ENCODE measurements at regions not wholly inside any gene's neighbourhood (a gene's known extent, or its start where the extent isn't known, plus 50 kb on each side); places are given as distances from the start of the nearest gene placed in this dataset.

GRCh38 chrX:40299641-40300046 is 201.9 kb upstream of the BCOR start:
- H3K4me2 ChIP-seq: no peak overlapping the region
- no peaks in the 10 kb centered on the region for H3K9me2 ChIP-seq
- H3K4me1 ChIP-seq (ENCODE audit: control insufficient read depth in 1 of 2, insufficient read depth in 2 of 2, low read depth in 1 of 2, low read length in 1 of 2): no peaks in the 10 kb centered on the region; a peak in 1 of 4 replicates
- H3K9me3 ChIP-seq: no peaks in the 10 kb centered on the region
- peaks cover 42% of the 10 kb centered on the region; the same call in 1 of the 2 replicates for H3K27me3 ChIP-seq (ENCODE audit: insufficient read depth)
- 54% methylated on average over 9 of the region's 9 CpGs for WGBS (ENCODE audit: low lambda C conversion rate)
- H4K20me1 ChIP-seq (ENCODE audit: insufficient read depth): no peaks in the 10 kb centered on the region
- ChIA-PET POLR2A (no interaction called here), CTCF (interaction anchor here (0.6 to 1.9 kb wide), 2 partner anchors 15 to 150 kb away, joined by 3 to 4 read pairs; no protein-coding TSS in a partner anchor)
- no peaks in the 10 kb centered on the region for H3F3A ChIP-seq (replicated peaks; ENCODE audit: insufficient read depth)
- H3K9ac ChIP-seq: no peak overlapping the region
- H3K36me3 ChIP-seq (replicated peaks in 1 of 2; ENCODE audit: control insufficient read depth in 1 of 2, insufficient read depth in 2 of 2, low read length in 1 of 2): no peaks in the 10 kb centered on the region
- no peaks in the 10 kb centered on the region for H3K79me2 ChIP-seq (ENCODE audit: insufficient read depth)
- no peak for DNase-seq
- no peak for TF ChIP-seq RXRA (IDR thresholded peaks at IDR 0.05; ENCODE audit: borderline replicate concordance, low read depth)
- TF ChIP-seq NFIC (IDR thresholded peaks at IDR 0.05; ENCODE audit: borderline replicate concordance): no peak
- no peak for TF ChIP-seq JUND (IDR thresholded peaks at IDR 0.05)
- no peak for TF ChIP-seq ZBTB33 (IDR thresholded peaks at IDR 0.05; ENCODE audit: borderline replicate concordance, low read depth)
- TF ChIP-seq TEAD4 (IDR thresholded peaks at IDR 0.05; ENCODE audit: borderline replicate concordance, insufficient read depth): no peak
- no peak for TF ChIP-seq YY1 (IDR thresholded peaks at IDR 0.05; ENCODE audit: low read depth)
- TF ChIP-seq TCF12 (IDR thresholded peaks at IDR 0.05): no peak
- no peak for TF ChIP-seq FOSL2 (IDR thresholded peaks at IDR 0.05; ENCODE audit: borderline replicate concordance, low read depth)
- TF ChIP-seq RCOR1 (IDR thresholded peaks at IDR 0.05; ENCODE audit: low read length): no peak
- TF ChIP-seq MEF2A (IDR thresholded peaks at IDR 0.05; ENCODE audit: borderline replicate concordance, low read depth): no peak
- TF ChIP-seq GABPA (IDR thresholded peaks at IDR 0.05; ENCODE audit: low read depth): no peak
- TF ChIP-seq, protein P1, sequence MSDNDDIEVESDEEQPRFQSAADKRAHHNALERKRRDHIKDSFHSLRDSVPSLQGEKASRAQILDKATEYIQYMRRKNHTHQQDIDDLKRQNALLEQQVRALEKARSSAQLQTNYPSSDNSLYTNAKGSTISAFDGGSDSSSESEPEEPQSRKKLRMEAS (IDR thresholded peaks at IDR 0.05; ENCODE audit: low read depth): no peak
- TF ChIP-seq, protein P2, sequence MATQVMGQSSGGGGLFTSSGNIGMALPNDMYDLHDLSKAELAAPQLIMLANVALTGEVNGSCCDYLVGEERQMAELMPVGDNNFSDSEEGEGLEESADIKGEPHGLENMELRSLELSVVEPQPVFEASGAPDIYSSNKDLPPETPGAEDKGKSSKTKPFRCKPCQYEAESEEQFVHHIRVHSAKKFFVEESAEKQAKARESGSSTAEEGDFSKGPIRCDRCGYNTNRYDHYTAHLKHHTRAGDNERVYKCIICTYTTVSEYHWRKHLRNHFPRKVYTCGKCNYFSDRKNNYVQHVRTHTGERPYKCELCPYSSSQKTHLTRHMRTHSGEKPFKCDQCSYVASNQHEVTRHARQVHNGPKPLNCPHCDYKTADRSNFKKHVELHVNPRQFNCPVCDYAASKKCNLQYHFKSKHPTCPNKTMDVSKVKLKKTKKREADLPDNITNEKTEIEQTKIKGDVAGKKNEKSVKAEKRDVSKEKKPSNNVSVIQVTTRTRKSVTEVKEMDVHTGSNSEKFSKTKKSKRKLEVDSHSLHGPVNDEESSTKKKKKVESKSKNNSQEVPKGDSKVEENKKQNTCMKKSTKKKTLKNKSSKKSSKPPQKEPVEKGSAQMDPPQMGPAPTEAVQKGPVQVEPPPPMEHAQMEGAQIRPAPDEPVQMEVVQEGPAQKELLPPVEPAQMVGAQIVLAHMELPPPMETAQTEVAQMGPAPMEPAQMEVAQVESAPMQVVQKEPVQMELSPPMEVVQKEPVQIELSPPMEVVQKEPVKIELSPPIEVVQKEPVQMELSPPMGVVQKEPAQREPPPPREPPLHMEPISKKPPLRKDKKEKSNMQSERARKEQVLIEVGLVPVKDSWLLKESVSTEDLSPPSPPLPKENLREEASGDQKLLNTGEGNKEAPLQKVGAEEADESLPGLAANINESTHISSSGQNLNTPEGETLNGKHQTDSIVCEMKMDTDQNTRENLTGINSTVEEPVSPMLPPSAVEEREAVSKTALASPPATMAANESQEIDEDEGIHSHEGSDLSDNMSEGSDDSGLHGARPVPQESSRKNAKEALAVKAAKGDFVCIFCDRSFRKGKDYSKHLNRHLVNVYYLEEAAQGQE (IDR thresholded peaks at IDR 0.05; ENCODE audit: low read depth, low read length): no peak
- no peak overlapping the region for H2AFZ ChIP-seq (ENCODE audit: low read depth)
- H3K27ac ChIP-seq (ENCODE audit: low read depth in 2 of 2, low read length in 1 of 2): no peak overlapping the region
- no peak overlapping the region for H3K4me3 ChIP-seq (ENCODE audit: low read depth in 2 of 2, low read length in 1 of 2)

Measured in SK-N-SH (cell line).